H1 (cell line): ENCODE measurements at regions not wholly inside any gene's neighbourhood (a gene's known extent, or its start where the extent isn't known, plus 50 kb on each side); places are given as distances from the start of the nearest gene placed in this dataset.

Experiments used
- CTCF ChIA-PET: fragments of 300-600 bp; sonication (Branson Sonifier 250); formaldehyde crosslinking; loops from one replicate; lab custom pipeline; 2021; ENCODE audit not compliant: partially characterized antibody; lab: Charles Lee
- POLR2A ChIA-PET: fragments of 300-600 bp; sonication (Branson Sonifier 250); formaldehyde crosslinking; loops from one replicate; lab custom pipeline; 2021; ENCODE audit warnings: inconsistent platforms; ENCODE audit not compliant: partially characterized antibody; lab: Charles Lee
- DNase-seq, 2 experiments: peaks; one replicate each; pipeline versions ENCODE4 v3.0.0 to v3.0.0-alpha.2; 2010 to 2022; ENCODE audit warnings: low spot score in 2 of 2, low read depth in 1 of 2, mixed read lengths in 1 of 2
- FAIRE-seq: peaks from 2 replicates; lab custom pipeline; 2011; peaks lifted over from hg19 to GRCh38; lab: Jason Lieb, UNC
- H2AFZ ChIP-seq: 2 replicates; pipeline ENCODE4 v1.8.1; 2012; ENCODE audit warnings: low read length, inconsistent platforms
- H2AK5ac ChIP-seq: 2 replicates; pipeline ENCODE4 v1.6.1; 2013; ENCODE audit warnings: low read depth, low read length
- H2BK120ac ChIP-seq: replicated peaks from 2 replicates; pipeline ENCODE3; 2013; ENCODE audit warnings: low read depth, low read length, inconsistent platforms
- H2BK12ac ChIP-seq: 2 replicates; pipeline ENCODE4 v1.6.1; 2013; ENCODE audit warnings: low read depth, low read length
- H2BK15ac ChIP-seq: 2 replicates; pipeline ENCODE4 v1.6.1; 2013; ENCODE audit warnings: low read length
- H2BK20ac ChIP-seq: 2 replicates; pipeline ENCODE4 v1.6.1; 2013; ENCODE audit warnings: low read length
- H2BK5ac ChIP-seq: 2 replicates; pipeline ENCODE4 v1.6.1; 2013; ENCODE audit warnings: low read depth, low read length
- H3K14ac ChIP-seq: 2 replicates; pipeline ENCODE4 v1.6.1; 2013; ENCODE audit warnings: inconsistent platforms; ENCODE audit not compliant: insufficient read length
- H3K18ac ChIP-seq: 2 replicates; pipeline ENCODE4 v1.6.1; 2013; ENCODE audit warnings: low read length; ENCODE audit errors: extremely low read depth
- H3K23ac ChIP-seq: 2 replicates; pipeline ENCODE4 v1.6.1; 2013; ENCODE audit warnings: inconsistent platforms; ENCODE audit not compliant: insufficient read length
- H3K23me2 ChIP-seq: 2 replicates; pipeline ENCODE4 v1.6.1; 2013; ENCODE audit warnings: low read depth, low read length
- H3K27ac ChIP-seq: 2 replicates; pipeline ENCODE4 v1.6.1; 2011; ENCODE audit warnings: low read depth, low read length, inconsistent platforms
- H3K27me3 ChIP-seq, 4 experiments: replicated peaks in 1 of 4; 1 replicate in 1 of 4; 2 replicates in 3 of 4; pipeline versions ENCODE4 v1.6.1 to v1.8.1; 2011 to 2013; ENCODE audit warnings: low read length in 3 of 4, mild to moderate bottlenecking in 3 of 4, inconsistent platforms in 2 of 4, mixed read lengths in 2 of 4, moderate library complexity in 1 of 4; ENCODE audit not compliant: control insufficient read depth in 3 of 4, insufficient read depth in 3 of 4; ENCODE audit errors: extremely low read depth in 1 of 4
- H3K36me3 ChIP-seq, 4 experiments: 2 replicates each; pipeline versions ENCODE4 v1.6.1 to v1.8.1; 2011 to 2013; ENCODE audit warnings: mild to moderate bottlenecking in 4 of 4, low read length in 3 of 4, moderate library complexity in 2 of 4, control low read depth in 1 of 4, inconsistent platforms in 1 of 4; ENCODE audit not compliant: insufficient read depth in 4 of 4, control insufficient read depth in 2 of 4
- H3K4ac ChIP-seq: replicated peaks from 2 replicates; pipeline ENCODE3; 2013; ENCODE audit warnings: low read length, low read depth, mixed read lengths, inconsistent platforms; ENCODE audit not compliant: insufficient read length
- H3K4me1 ChIP-seq, 4 experiments: replicated peaks in 1 of 4; 1 replicate in 1 of 4; 2 replicates in 3 of 4; pipeline versions ENCODE4 v1.6.1 to v1.8.1; 2011 to 2013; ENCODE audit warnings: low read length in 3 of 4, inconsistent platforms in 2 of 4, mixed read lengths in 1 of 4; ENCODE audit not compliant: insufficient read depth in 4 of 4, control insufficient read depth in 3 of 4
- H3K4me2 ChIP-seq, 2 experiments: 2 replicates each; pipeline versions ENCODE4 v1.6.1 to v1.8.1; 2011 to 2013; ENCODE audit warnings: low read depth in 2 of 2, low read length in 2 of 2, control low read depth in 1 of 2, inconsistent platforms in 1 of 2, mild to moderate bottlenecking in 1 of 2; ENCODE audit not compliant: insufficient read depth in 1 of 2
- H3K4me3 ChIP-seq, 4 experiments: fragments of 200-600, 300-600 bp in 1 of 4; sonication (generic), shearing (Covaris generic), sonication (Bioruptor Twin) in 1 of 4; 2 replicates each; pipeline versions ENCODE4 v1.5.1 to v1.8.1; 2011 to 2016; ENCODE audit warnings: low read length in 4 of 4, low read depth in 3 of 4, control low read depth in 2 of 4, inconsistent platforms in 2 of 4, mild to moderate bottlenecking in 2 of 4, mixed read lengths in 1 of 4, moderate library complexity in 1 of 4; ENCODE audit not compliant: insufficient read depth in 2 of 4; ENCODE audit errors: extremely low read depth in 1 of 4
- H3K56ac ChIP-seq: replicated peaks from 2 replicates; pipeline ENCODE3; 2013; ENCODE audit warnings: low read depth, mild to moderate bottlenecking, mixed read lengths, low read length, inconsistent platforms; ENCODE audit not compliant: insufficient read length
- H3K79me1 ChIP-seq: 2 replicates; pipeline ENCODE4 v1.6.1; 2013; ENCODE audit warnings: low read depth, low read length, control low read depth
- H3K79me2 ChIP-seq, 2 experiments: 2 replicates each; pipeline versions ENCODE4 v1.6.1 to v1.8.1; 2012 to 2013; ENCODE audit warnings: low read length in 2 of 2, mild to moderate bottlenecking in 2 of 2, inconsistent platforms in 1 of 2; ENCODE audit not compliant: insufficient read depth in 2 of 2, control insufficient read depth in 1 of 2
- H3K9ac ChIP-seq, 4 experiments: replicated peaks in 1 of 4; 1 replicate in 1 of 4; 2 replicates in 3 of 4; pipeline versions ENCODE4 v1.6.1 to v1.8.1; 2011 to 2013; ENCODE audit warnings: low read depth in 3 of 4, low read length in 3 of 4, control low read depth in 2 of 4, mild to moderate bottlenecking in 2 of 4, moderate library complexity in 2 of 4, inconsistent platforms in 1 of 4; ENCODE audit errors: extremely low read depth in 1 of 4
- H3K9me3 ChIP-seq, 2 experiments: 2 replicates each; pipeline versions ENCODE4 v1.6.1 to v1.8.1; 2012 to 2013; ENCODE audit warnings: mild to moderate bottlenecking in 2 of 2, moderate library complexity in 2 of 2, control low read depth in 1 of 2, inconsistent platforms in 1 of 2, low read depth in 1 of 2, low read length in 1 of 2, mixed read lengths in 1 of 2; ENCODE audit not compliant: insufficient read depth in 2 of 2
- H4K20me1 ChIP-seq, 2 experiments: replicated peaks in 1 of 2; 2 replicates each; pipeline versions ENCODE3 to v1.8.1; 2011 to 2013; ENCODE audit warnings: inconsistent platforms in 2 of 2, low read length in 2 of 2, mild to moderate bottlenecking in 1 of 2; ENCODE audit not compliant: insufficient read depth in 2 of 2, control insufficient read depth in 1 of 2
- H4K5ac ChIP-seq: 2 replicates; pipeline ENCODE4 v1.6.1; 2013; ENCODE audit warnings: low read length, low read depth, mixed read lengths, inconsistent platforms; ENCODE audit not compliant: insufficient read length
- H4K8ac ChIP-seq: 2 replicates; pipeline ENCODE4 v1.8.0; 2013; ENCODE audit warnings: mild to moderate bottlenecking, moderate library complexity, low read length, inconsistent platforms; ENCODE audit not compliant: insufficient read depth; ENCODE audit errors: extremely low read depth
- H4K91ac ChIP-seq: replicated peaks from 2 replicates; pipeline ENCODE3; 2013; ENCODE audit warnings: low read length, mixed read lengths, inconsistent platforms; ENCODE audit not compliant: insufficient read length
- BRCA1 ChIP-seq: IDR thresholded peaks from 2 replicates; pipeline ENCODE4 v1.6.1; 2012; ENCODE audit warnings: low read depth, low read length, improper control_type of control experiment
- CEBPB ChIP-seq: IDR thresholded peaks from 2 replicates; pipeline ENCODE4 v1.6.1; 2012; ENCODE audit warnings: low read depth, low read length
- CTBP2 ChIP-seq: IDR thresholded peaks from 2 replicates; pipeline ENCODE4 v1.7.0; 2011; ENCODE audit warnings: borderline replicate concordance, mild to moderate bottlenecking, moderate library complexity, mixed read lengths, low read length; ENCODE audit not compliant: insufficient read depth, insufficient read length
- EP300 ChIP-seq, 2 experiments: IDR thresholded peaks; 1 replicate in 1 of 2; 2 replicates in 1 of 2; pipeline ENCODE4 v1.6.1; 2011 to 2012; ENCODE audit warnings: low read depth in 2 of 2, low read length in 2 of 2, mild to moderate bottlenecking in 2 of 2, borderline replicate concordance in 1 of 2, inconsistent platforms in 1 of 2, moderate library complexity in 1 of 2
- HDAC2 ChIP-seq, 2 experiments: fragments of 300-600 bp in 1 of 2; sonication (generic) in 1 of 2; IDR thresholded peaks; 2 replicates each; pipeline ENCODE4 v1.6.1; 2011 to 2012; ENCODE audit warnings: low read depth in 2 of 2, low read length in 2 of 2, mild to moderate bottlenecking in 2 of 2, moderate library complexity in 2 of 2, borderline replicate concordance in 1 of 2, inconsistent platforms in 1 of 2
- RNF2 ChIP-seq: fragments of 200-900, 300-1000 bp; sonication (generic); IDR thresholded peaks from 2 replicates; pipeline ENCODE4 v1.7.1; 2016; ENCODE audit warnings: borderline replicate concordance, low read depth, mild to moderate bottlenecking, antibody characterized with exemption, low read length; ENCODE audit not compliant: poor library complexity, severe bottlenecking; ENCODE audit errors: missing control alignments
- SP2 ChIP-seq: IDR thresholded peaks from 2 replicates; pipeline ENCODE4 v1.6.1; 2012; ENCODE audit warnings: mild to moderate bottlenecking, low read length, inconsistent platforms
- SRF ChIP-seq: IDR thresholded peaks from 2 replicates; pipeline ENCODE4 v1.6.1; 2011; ENCODE audit warnings: mild to moderate bottlenecking, low read depth, low read length, moderate library complexity
- SUZ12 ChIP-seq: fragments of 200-600 bp; sonication (generic); IDR thresholded peaks from 2 replicates; pipeline ENCODE4 v1.6.1; 2012; ENCODE audit warnings: mild to moderate bottlenecking, inconsistent platforms, low read length, moderate library complexity, mixed read lengths
- TBP ChIP-seq: IDR thresholded peaks from 2 replicates; pipeline ENCODE4 v1.6.1; 2011; ENCODE audit warnings: low read depth, low read length, improper control_type of control experiment
- TCF12 ChIP-seq: IDR thresholded peaks from 2 replicates; pipeline ENCODE4 v1.6.1; 2011; ENCODE audit warnings: low read depth, mild to moderate bottlenecking, low read length
- WGBS, 2 experiments: shearing (Covaris generic) in 1 of 2; methylation state at CpG; one replicate each; pipeline versions ENCODE4 v1.1.6 to v1.1.7; 2013 to 2015; ENCODE audit warnings: low lambda C conversion rate in 2 of 2, mixed read lengths in 2 of 2, inconsistent platforms in 1 of 2, low coverage in 1 of 2, missing lambda C conversion rate in 1 of 2; ENCODE audit not compliant: insufficient replicate concordance in 2 of 2, insufficient coverage in 1 of 2, insufficient read length in 1 of 2; ENCODE audit errors: extremely low coverage in 1 of 2, missing lambda C conversion rate in 1 of 2; 5-methylcytosine and 5-hydroxymethylcytosine counted together
- TF ChIP-seq, protein P1 (sequence below): IDR thresholded peaks from 2 replicates; pipeline ENCODE4 v1.6.1; 2012; ENCODE audit warnings: low read length, inconsistent platforms

DNA sequence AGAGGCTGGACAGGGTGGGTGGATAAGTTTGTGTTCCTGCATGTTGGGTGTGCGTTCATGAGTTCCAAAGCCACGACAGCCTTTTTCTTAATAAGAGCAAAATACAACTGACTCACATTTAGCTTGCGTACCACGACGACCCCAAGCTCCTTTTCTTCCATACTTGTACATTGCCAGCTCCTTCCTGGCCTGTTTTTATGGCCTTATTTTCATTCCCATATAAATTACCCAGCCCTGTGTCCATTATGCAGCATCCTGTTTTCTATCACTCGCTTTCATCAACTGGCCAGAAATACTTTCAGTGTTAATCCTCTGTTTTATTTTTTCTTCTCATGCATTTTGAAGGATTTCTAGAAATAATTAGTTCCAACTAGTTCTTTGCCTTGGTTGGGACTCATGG is 499.1 kb downstream of the FOXO1 start:
- Histone ChIP-seq H3K27ac (no peak overlapping the region), H4K5ac (no peak overlapping the region), H2BK5ac (no peak overlapping the region), H3K4me1 (peaks cover 0 to 2% (median 0%) of the 10 kb centered on the region in 4 experiments; a peak in 1 of 7 replicates), H3K79me1 (no peaks in the 10 kb centered on the region), H2BK20ac (no peak overlapping the region), H3K23me2 (no peaks in the 10 kb centered on the region; the same call in 1 of the 2 replicates), H2AFZ (no peak overlapping the region), H3K36me3 (no peaks in the 10 kb centered on the region), H3K23ac (no peak overlapping the region), H2BK15ac (no peak overlapping the region), H4K91ac (no peak overlapping the region), H2BK120ac (no peak overlapping the region), H3K9ac (no peak overlapping the region), H2AK5ac (no peak overlapping the region), H3K79me2 (no peaks in the 10 kb centered on the region), H3K14ac (no peak overlapping the region), H4K20me1 (no peaks in the 10 kb centered on the region), H4K8ac (no peak overlapping the region), H3K27me3 (peaks cover 0 to 8% (median 3%) of the 10 kb centered on the region in 4 experiments; a peak in 3 of 7 replicates), H3K4me3 (no peak overlapping the region), H3K18ac (no peak overlapping the region), H3K56ac (no peak overlapping the region), H2BK12ac (no peak overlapping the region), H3K4me2 (no peak overlapping the region), H3K4ac (no peak overlapping the region), H3K9me3 (no peaks in the 10 kb centered on the region)
- DNase-seq (no peak), FAIRE-seq (no peak)
- ChIA-PET POLR2A (interaction anchor here (0.7 to 1.1 kb wide), 2 partner anchors 12 to 546 kb away, joined by 3 to 5 read pairs; no protein-coding TSS in a partner anchor), CTCF (no interaction called here)
- WGBS, 2 experiments = 98% methylated on average over 6 of the region's 6 CpGs; no CpG with 5 or more reads in 1 of the 2 experiments
- no peak for TF ChIP-seq TCF12
- TF ChIP-seq, protein P1, sequence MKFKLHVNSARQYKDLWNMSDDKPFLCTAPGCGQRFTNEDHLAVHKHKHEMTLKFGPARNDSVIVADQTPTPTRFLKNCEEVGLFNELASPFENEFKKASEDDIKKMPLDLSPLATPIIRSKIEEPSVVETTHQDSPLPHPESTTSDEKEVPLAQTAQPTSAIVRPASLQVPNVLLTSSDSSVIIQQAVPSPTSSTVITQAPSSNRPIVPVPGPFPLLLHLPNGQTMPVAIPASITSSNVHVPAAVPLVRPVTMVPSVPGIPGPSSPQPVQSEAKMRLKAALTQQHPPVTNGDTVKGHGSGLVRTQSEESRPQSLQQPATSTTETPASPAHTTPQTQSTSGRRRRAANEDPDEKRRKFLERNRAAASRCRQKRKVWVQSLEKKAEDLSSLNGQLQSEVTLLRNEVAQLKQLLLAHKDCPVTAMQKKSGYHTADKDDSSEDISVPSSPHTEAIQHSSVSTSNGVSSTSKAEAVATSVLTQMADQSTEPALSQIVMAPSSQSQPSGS = no peak
- no peak for TF ChIP-seq TBP
- TF ChIP-seq SRF = no peak
- TF ChIP-seq SP2 = no peak
- no peak for TF ChIP-seq RNF2
- TF ChIP-seq BRCA1 = no peak
- TF ChIP-seq HDAC2 (IDR thresholded peaks at IDR 0.05; ENCODE audit: borderline replicate concordance in 1 of 2, low read depth in 2 of 2, low read length in 2 of 2) = no peak
- TF ChIP-seq CEBPB = no peak
- TF ChIP-seq EP300 (IDR thresholded peaks at IDR 0.05; ENCODE audit: borderline replicate concordance in 1 of 2, low read depth in 2 of 2, low read length in 2 of 2) = no peak
- no peak for TF ChIP-seq CTBP2
- no peak for TF ChIP-seq SUZ12
